HCT116 (cell line): ENCODE measurements at regions not wholly inside any gene's neighbourhood (a gene's known extent, or its start where the extent isn't known, plus 50 kb on each side); places are given as distances from the start of the nearest gene placed in this dataset.

ENCODE experiments used
- CEBPB ChIP-seq: IDR thresholded peaks from 2 replicates; pipeline ENCODE4 v1.6.1; 2012; ENCODE audit warnings: low read depth
- ELF1 ChIP-seq: IDR thresholded peaks from 2 replicates; pipeline ENCODE4 v1.6.1; 2012; ENCODE audit warnings: low read depth, borderline replicate concordance
- EZH2 ChIP-seq: fragments of 200-600 bp; sonication (generic); IDR thresholded peaks from 2 replicates; pipeline ENCODE4 v1.6.1; 2017; ENCODE audit warnings: antibody characterized with exemption, mixed run types
- FOSL1 ChIP-seq: IDR thresholded peaks from 2 replicates; pipeline ENCODE4 v1.6.1; 2012; ENCODE audit warnings: low read depth
- JUND ChIP-seq: IDR thresholded peaks from 2 replicates; pipeline ENCODE4 v1.6.1; 2012
- POLR2A ChIP-seq: IDR thresholded peaks from 2 replicates; pipeline ENCODE4 v1.7.0; 2011; ENCODE audit warnings: borderline replicate concordance; ENCODE audit not compliant: insufficient read depth, insufficient read length; ENCODE audit errors: extremely low read depth
- POLR2AphosphoS5 ChIP-seq: IDR thresholded peaks from 2 replicates; pipeline ENCODE4 v1.6.1; 2011; ENCODE audit warnings: mild to moderate bottlenecking, low read depth, low read length, moderate library complexity
- RAD21 ChIP-seq: IDR thresholded peaks from 2 replicates; pipeline ENCODE4 v1.6.1; 2012; ENCODE audit warnings: low read depth, mild to moderate bottlenecking
- SIN3A ChIP-seq: IDR thresholded peaks from 2 replicates; pipeline ENCODE4 v1.6.1; 2012; ENCODE audit warnings: low read depth
- TCF7L2 ChIP-seq: IDR thresholded peaks from 2 replicates; pipeline ENCODE4 v1.7.0; 2011; ENCODE audit warnings: borderline replicate concordance, inconsistent platforms; ENCODE audit not compliant: insufficient read depth, insufficient read length; ENCODE audit errors: extremely low read depth
- YY1 ChIP-seq: IDR thresholded peaks from 2 replicates; pipeline ENCODE4 v1.6.1; 2011; ENCODE audit warnings: low read length, low read depth, moderate library complexity, mild to moderate bottlenecking; ENCODE audit not compliant: insufficient replicate concordance; ENCODE audit errors: extremely low read depth
- TF ChIP-seq, protein P1 (sequence below), 3 experiments: fragments of 200-600 bp in 1 of 3; sonication (generic) in 1 of 3; IDR thresholded peaks in 2 of 3; conservative IDR thresholded peaks in 1 of 3; 2 replicates each; pipeline ENCODE4 v1.5.1; 2012 to 2017; ENCODE audit warnings: low read depth in 2 of 3, low read length in 2 of 3, antibody characterized with exemption in 1 of 3, borderline replicate concordance in 1 of 3, control low read depth in 1 of 3, mild to moderate bottlenecking in 1 of 3, mixed read lengths in 1 of 3, mixed run types in 1 of 3, moderate library complexity in 1 of 3; ENCODE audit not compliant: insufficient read depth in 1 of 3
- TF ChIP-seq, protein P2 (sequence below): IDR thresholded peaks from 2 replicates; pipeline ENCODE4 v1.6.1; 2012

DNA sequence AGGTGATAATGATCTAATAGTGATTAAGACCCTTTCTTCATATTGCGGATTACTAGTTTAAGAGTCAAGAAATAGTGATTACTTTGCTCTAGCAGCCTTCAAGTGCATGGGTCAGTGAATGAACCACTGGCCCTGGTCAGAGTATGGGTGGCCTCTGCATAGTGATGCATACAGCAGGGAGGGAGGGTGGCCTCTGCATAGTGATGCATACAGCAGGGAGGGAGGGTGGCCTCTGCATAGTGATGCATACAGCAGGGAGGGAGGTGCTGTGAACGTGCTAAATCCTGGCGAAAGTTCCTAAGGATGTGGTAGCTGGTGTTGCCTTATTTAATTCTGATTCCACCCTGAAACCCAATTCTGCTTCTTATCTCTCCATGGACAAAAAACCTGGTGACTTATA lies 246.7 kb upstream of the ARSJ start:
- TF ChIP-seq POLR2A: no peak
- TF ChIP-seq YY1: no peak
- TF ChIP-seq, protein P1, sequence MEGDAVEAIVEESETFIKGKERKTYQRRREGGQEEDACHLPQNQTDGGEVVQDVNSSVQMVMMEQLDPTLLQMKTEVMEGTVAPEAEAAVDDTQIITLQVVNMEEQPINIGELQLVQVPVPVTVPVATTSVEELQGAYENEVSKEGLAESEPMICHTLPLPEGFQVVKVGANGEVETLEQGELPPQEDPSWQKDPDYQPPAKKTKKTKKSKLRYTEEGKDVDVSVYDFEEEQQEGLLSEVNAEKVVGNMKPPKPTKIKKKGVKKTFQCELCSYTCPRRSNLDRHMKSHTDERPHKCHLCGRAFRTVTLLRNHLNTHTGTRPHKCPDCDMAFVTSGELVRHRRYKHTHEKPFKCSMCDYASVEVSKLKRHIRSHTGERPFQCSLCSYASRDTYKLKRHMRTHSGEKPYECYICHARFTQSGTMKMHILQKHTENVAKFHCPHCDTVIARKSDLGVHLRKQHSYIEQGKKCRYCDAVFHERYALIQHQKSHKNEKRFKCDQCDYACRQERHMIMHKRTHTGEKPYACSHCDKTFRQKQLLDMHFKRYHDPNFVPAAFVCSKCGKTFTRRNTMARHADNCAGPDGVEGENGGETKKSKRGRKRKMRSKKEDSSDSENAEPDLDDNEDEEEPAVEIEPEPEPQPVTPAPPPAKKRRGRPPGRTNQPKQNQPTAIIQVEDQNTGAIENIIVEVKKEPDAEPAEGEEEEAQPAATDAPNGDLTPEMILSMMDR (IDR thresholded peaks at IDR 0.05 in 2 of 3, conservative IDR thresholded peaks at IDR 0.05 in 1 of 3; ENCODE audit: borderline replicate concordance in 1 of 3, insufficient read depth in 1 of 3, low read depth in 2 of 3, low read length in 2 of 3): no peak
- TF ChIP-seq POLR2AphosphoS5: no peak
- no peak for TF ChIP-seq FOSL1
- TF ChIP-seq CEBPB: no peak
- TF ChIP-seq TCF7L2: no peak
- no peak for TF ChIP-seq EZH2
- no peak for TF ChIP-seq JUND
- TF ChIP-seq RAD21: no peak
- no peak for TF ChIP-seq SIN3A
- TF ChIP-seq, protein P2, sequence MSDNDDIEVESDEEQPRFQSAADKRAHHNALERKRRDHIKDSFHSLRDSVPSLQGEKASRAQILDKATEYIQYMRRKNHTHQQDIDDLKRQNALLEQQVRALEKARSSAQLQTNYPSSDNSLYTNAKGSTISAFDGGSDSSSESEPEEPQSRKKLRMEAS: no peak
- TF ChIP-seq ELF1: no peak
